GM21723 (cell line): ENCODE measurements at regions not wholly inside any gene's neighbourhood (a gene's known extent, or its start where the extent isn't known, plus 50 kb on each side); places are given as distances from the start of the nearest gene placed in this dataset.
"Not testable (repeated sequence)": the region's sequence is repeated elsewhere in the genome, so short reads cannot be mapped to it uniquely, and the experiment has no call there.

Experiments
- ATAC-seq: cut with Tn5 transposase; IDR thresholded peaks from one replicate; pipeline ENCODE4 v1.9.1; 2021; ENCODE audit warnings: mild to moderate bottlenecking, moderate library complexity; ENCODE audit not compliant: unreplicated experiment

GRCh38 chr4:116551806-116552205 lies 533.6 kb downstream of the TRAM1L1 start:
- ATAC-seq, result no peak

GRCh38 chr4:116547632-116548031 lies 537.7 kb downstream of the TRAM1L1 start:
- no peak for ATAC-seq

- no peak for ATAC-seq
These were observed 538.6 kb downstream of the TRAM1L1 start for GRCh38 chr4:116546759-116547158.

- ATAC-seq, result no peak
These were observed 540.4 kb downstream of the TRAM1L1 start for GRCh38 chr4:116544946-116545345.

- no peak for ATAC-seq
These were observed 545.6 kb downstream of the TRAM1L1 start for GRCh38 chr4:116539744-116540143.

GRCh38 chr4:116537828-116538227 lies 547.5 kb downstream of the TRAM1L1 start:
- no peak for ATAC-seq

- not testable (repeated sequence) for ATAC-seq
These were observed 549.4 kb downstream of the TRAM1L1 start for GRCh38 chr4:116536024-116536423.

GRCh38 chr4:116531870-116532269 lies 553.5 kb downstream of the TRAM1L1 start:
- ATAC-seq, result no peak

GRCh38 chr4:116531026-116531425 lies 554.4 kb downstream of the TRAM1L1 start:
- ATAC-seq, result no peak

- ATAC-seq, result no peak
These were observed 555.3 kb downstream of the TRAM1L1 start for GRCh38 chr4:116530048-116530447.

GRCh38 chr4:116529129-116529528 lies 556.2 kb downstream of the TRAM1L1 start:
- no peak for ATAC-seq

- ATAC-seq, result no peak
These were observed 562.5 kb downstream of the TRAM1L1 start for GRCh38 chr4:116522922-116523321.

GRCh38 chr4:116520886-116521285 lies 564.5 kb downstream of the TRAM1L1 start:
- ATAC-seq, result no peak

GRCh38 chr4:116516711-116517110 lies 568.7 kb downstream of the TRAM1L1 start:
- no peak for ATAC-seq

- no peak for ATAC-seq
These were observed 569.4 kb downstream of the TRAM1L1 start for GRCh38 chr4:116515959-116516358.

GRCh38 chr4:116512552-116512951 lies 572.8 kb downstream of the TRAM1L1 start:
- ATAC-seq, result no peak

GRCh38 chr4:116501954-116502353 lies 583.4 kb downstream of the TRAM1L1 start:
- ATAC-seq, result no peak

- ATAC-seq, result no peak
These were observed 585.2 kb downstream of the TRAM1L1 start for GRCh38 chr4:116500225-116500624.

GRCh38 chr4:116489739-116490138 lies 595.6 kb downstream of the TRAM1L1 start:
- ATAC-seq, result no peak

GRCh38 chr4:116486401-116486800 lies 599.0 kb downstream of the TRAM1L1 start:
- no peak for ATAC-seq

- no peak for ATAC-seq
These were observed 604.8 kb downstream of the TRAM1L1 start for GRCh38 chr4:116480546-116480945.

- ATAC-seq, result no peak
These were observed 607.0 kb downstream of the TRAM1L1 start for GRCh38 chr4:116478343-116478742.

- ATAC-seq, result no peak
These were observed 615.8 kb downstream of the TRAM1L1 start for GRCh38 chr4:116469582-116469981.

GRCh38 chr4:116453127-116453526 lies 632.2 kb downstream of the TRAM1L1 start:
- ATAC-seq, result no peak
